ENCODE measurements at regions not wholly inside any gene's neighbourhood (a gene's known extent, or its start where the extent isn't known, plus 50 kb on each side); places are given as distances from the start of the nearest gene placed in this dataset.
"Not testable (repeated sequence)": the region's sequence is repeated elsewhere in the genome, so short reads cannot be mapped to it uniquely, and the experiment has no call there.

GRCh38 chr7:52592698-52593097 lies 442.7 kb upstream of the POM121L12 start:
- Mint-ChIP-seq H3K4me1 (ENCODE audit: low read depth) (no peaks in the 10 kb centered on the region), H3K27ac (no peak overlapping the region), H3K36me3 (ENCODE audit: low read depth) (no peaks in the 10 kb centered on the region), H3K9me3 (peaks cover 7% of the 10 kb centered on the region), H3K4me3 (no peak overlapping the region), H3K27me3 (no peaks in the 10 kb centered on the region)
- Histone ChIP-seq H3K4me3 (ENCODE audit: low read length) (no peak overlapping the region), H3K4me1 (ENCODE audit: insufficient read depth, low read length) (no peaks in the 10 kb centered on the region), H3K27ac (ENCODE audit: low read depth in 1 of 2, low read length in 2 of 2) (no peak overlapping the region), H3K27me3 (ENCODE audit: control insufficient read depth in 1 of 2, insufficient read depth in 2 of 2, low read length in 2 of 2) (no peaks in the 10 kb centered on the region), H3K9me3 (ENCODE audit: control insufficient read depth in 1 of 2, insufficient read depth in 1 of 2, low read length in 2 of 2) (peaks cover 0 to 16% of the 10 kb centered on the region in 2 experiments), H3K36me3 (ENCODE audit: insufficient read depth, low read length) (no peaks in the 10 kb centered on the region)
- POLR2A ChIA-PET = no interaction called here
- intact Hi-C loops (cut with DNase I, micrococcal nuclease) = no loop called here
- TF ChIP-seq CTCF (IDR thresholded peaks at IDR 0.05) = no peak
- no peak for ATAC-seq (ENCODE audit: poor library complexity)
- CTCF ChIA-PET = no interaction called here
- no peak for DNase-seq

GRCh38 chr7:52586704-52587103 lies 448.7 kb upstream of the POM121L12 start:
- intact Hi-C loops (cut with DNase I, micrococcal nuclease) = no loop called here
- Mint-ChIP-seq H3K4me1 (ENCODE audit: low read depth) (no peaks in the 10 kb centered on the region), H3K9me3 (peaks cover 8% of the 10 kb centered on the region), H3K27me3 (no peaks in the 10 kb centered on the region), H3K4me3 (no peak overlapping the region), H3K27ac (no peak overlapping the region), H3K36me3 (ENCODE audit: low read depth) (no peaks in the 10 kb centered on the region)
- Histone ChIP-seq H3K27me3 (ENCODE audit: control insufficient read depth in 1 of 2, insufficient read depth in 2 of 2, low read length in 2 of 2) (no peaks in the 10 kb centered on the region), H3K9me3 (ENCODE audit: control insufficient read depth in 1 of 2, insufficient read depth in 1 of 2, low read length in 2 of 2) (no peaks in the 10 kb centered on the region), H3K36me3 (ENCODE audit: insufficient read depth, low read length) (no peaks in the 10 kb centered on the region), H3K4me3 (ENCODE audit: low read length) (no peak overlapping the region), H3K4me1 (ENCODE audit: insufficient read depth, low read length) (no peaks in the 10 kb centered on the region), H3K27ac (ENCODE audit: low read depth in 1 of 2, low read length in 2 of 2) (no peak overlapping the region)
- DNase-seq = no peak
- ChIA-PET POLR2A (no interaction called here), CTCF (no interaction called here)
- no peak for ATAC-seq (ENCODE audit: poor library complexity)
- TF ChIP-seq CTCF (IDR thresholded peaks at IDR 0.05) = no peak

- no peaks in the 10 kb centered on the region for H3K36me3 ChIP-seq (ENCODE audit: insufficient read depth, low read length)
- H3K4me1 ChIP-seq (ENCODE audit: insufficient read depth, low read length) = no peaks in the 10 kb centered on the region
- Mint-ChIP-seq H3K27ac (no peak overlapping the region), H3K36me3 (ENCODE audit: low read depth) (no peaks in the 10 kb centered on the region), H3K4me3 (no peak overlapping the region), H3K4me1 (ENCODE audit: low read depth) (no peaks in the 10 kb centered on the region), H3K27me3 (no peaks in the 10 kb centered on the region), H3K9me3 (peaks cover 10% of the 10 kb centered on the region)
- H3K27me3 ChIP-seq (ENCODE audit: control insufficient read depth in 1 of 2, insufficient read depth in 2 of 2, low read length in 2 of 2) = no peaks in the 10 kb centered on the region
- no peak overlapping the region for H3K27ac ChIP-seq (ENCODE audit: low read depth in 1 of 2, low read length in 2 of 2)
- no peak for TF ChIP-seq CTCF (IDR thresholded peaks at IDR 0.05)
- CTCF ChIA-PET = no interaction called here
- intact Hi-C loops (cut with DNase I, micrococcal nuclease) = no loop called here
- POLR2A ChIA-PET = no interaction called here
- H3K4me3 ChIP-seq (ENCODE audit: low read length) = no peak overlapping the region
- DNase-seq = no peak
- ATAC-seq (ENCODE audit: poor library complexity) = no peak
- H3K9me3 ChIP-seq (ENCODE audit: control insufficient read depth in 1 of 2, insufficient read depth in 1 of 2, low read length in 2 of 2) = peaks cover 0 to 4% of the 10 kb centered on the region in 2 experiments
Observed at GRCh38 chr7:52584041-52584440, 451.4 kb upstream of the POM121L12 start.

- H3K4me1 Mint-ChIP-seq (ENCODE audit: low read depth); H3K9me3 ChIP-seq (ENCODE audit: control insufficient read depth in 1 of 2, insufficient read depth in 1 of 2, low read length in 2 of 2); H3K4me1 ChIP-seq (ENCODE audit: insufficient read depth, low read length); intact Hi-C loops (cut with DNase I, micrococcal nuclease); CTCF ChIA-PET; H3K4me3 Mint-ChIP-seq; H3K9me3 Mint-ChIP-seq; H3K36me3 ChIP-seq (ENCODE audit: insufficient read depth, low read length); H3K27me3 ChIP-seq (ENCODE audit: control insufficient read depth in 1 of 2, insufficient read depth in 2 of 2, low read length in 2 of 2); ATAC-seq (ENCODE audit: poor library complexity); H3K27ac Mint-ChIP-seq; DNase-seq; H3K36me3 Mint-ChIP-seq (ENCODE audit: low read depth); H3K27ac ChIP-seq (ENCODE audit: low read depth in 1 of 2, low read length in 2 of 2); POLR2A ChIA-PET; H3K4me3 ChIP-seq (ENCODE audit: low read length); H3K27me3 Mint-ChIP-seq: not testable (repeated sequence)
Observed at GRCh38 chr7:52573141-52573540, 462.3 kb upstream of the POM121L12 start.

Measured in CD4-positive, alpha-beta T cell (primary cell).